ENCODE measurements at regions not wholly inside any gene's neighbourhood (a gene's known extent, or its start where the extent isn't known, plus 50 kb on each side); places are given as distances from the start of the nearest gene placed in this dataset.

DNA sequence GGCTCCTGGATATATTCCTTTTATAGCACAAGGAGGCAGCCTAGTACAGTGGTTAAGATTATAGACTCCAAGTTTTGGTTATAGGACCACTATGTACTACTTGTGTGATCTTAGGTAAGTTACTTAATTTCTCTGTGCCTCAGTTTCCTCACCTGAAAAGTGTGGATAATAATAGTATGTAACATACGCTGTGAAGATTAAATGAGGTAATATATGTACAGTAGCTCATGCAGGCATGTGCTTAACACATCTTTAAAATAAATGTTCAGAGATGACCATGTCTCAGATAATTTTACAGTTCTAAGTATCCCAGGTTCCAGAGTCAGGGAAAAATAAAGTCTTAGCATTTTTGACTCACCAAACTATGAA is 55.7 kb upstream of the TRABD2B start:
- TF ChIP-seq, protein P1, sequence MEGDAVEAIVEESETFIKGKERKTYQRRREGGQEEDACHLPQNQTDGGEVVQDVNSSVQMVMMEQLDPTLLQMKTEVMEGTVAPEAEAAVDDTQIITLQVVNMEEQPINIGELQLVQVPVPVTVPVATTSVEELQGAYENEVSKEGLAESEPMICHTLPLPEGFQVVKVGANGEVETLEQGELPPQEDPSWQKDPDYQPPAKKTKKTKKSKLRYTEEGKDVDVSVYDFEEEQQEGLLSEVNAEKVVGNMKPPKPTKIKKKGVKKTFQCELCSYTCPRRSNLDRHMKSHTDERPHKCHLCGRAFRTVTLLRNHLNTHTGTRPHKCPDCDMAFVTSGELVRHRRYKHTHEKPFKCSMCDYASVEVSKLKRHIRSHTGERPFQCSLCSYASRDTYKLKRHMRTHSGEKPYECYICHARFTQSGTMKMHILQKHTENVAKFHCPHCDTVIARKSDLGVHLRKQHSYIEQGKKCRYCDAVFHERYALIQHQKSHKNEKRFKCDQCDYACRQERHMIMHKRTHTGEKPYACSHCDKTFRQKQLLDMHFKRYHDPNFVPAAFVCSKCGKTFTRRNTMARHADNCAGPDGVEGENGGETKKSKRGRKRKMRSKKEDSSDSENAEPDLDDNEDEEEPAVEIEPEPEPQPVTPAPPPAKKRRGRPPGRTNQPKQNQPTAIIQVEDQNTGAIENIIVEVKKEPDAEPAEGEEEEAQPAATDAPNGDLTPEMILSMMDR (IDR thresholded peaks at IDR 0.05; ENCODE audit: low read length) = no peak
- TF ChIP-seq EZH2 (IDR thresholded peaks at IDR 0.05; ENCODE audit: borderline replicate concordance, low read length) = no peak

All from OCI-LY1 (cell line).